Prostate gland (tissue), 2 donors: ENCODE measurements at regions not wholly inside any gene's neighbourhood (a gene's known extent, or its start where the extent isn't known, plus 50 kb on each side); places are given as distances from the start of the nearest gene placed in this dataset.

ENCODE experiments used
- CTCF ChIP-seq, 4 experiments: fragments of 200-600 bp in 2 of 4; fragments of 450-650 bp in 2 of 4; sonication (generic) in 2 of 4; IDR thresholded peaks; 1 replicate in 3 of 4; 2 replicates in 1 of 4; pipeline ENCODE4 v1.5.1; 2016 to 2019; ENCODE audit warnings: antibody characterized with exemption in 4 of 4, mild to moderate bottlenecking in 2 of 4, moderate library complexity in 2 of 4
- POLR2A ChIP-seq: fragments of 450-650 bp; IDR thresholded peaks from one replicate; pipeline ENCODE4 v1.6.1; 2016; ENCODE audit warnings: antibody characterized with exemption, mild to moderate bottlenecking
- POLR2AphosphoS5 ChIP-seq: sonication (generic); formaldehyde crosslinking; IDR thresholded peaks from one replicate; pipeline ENCODE4 v1.6.1; 2017; ENCODE audit warnings: antibody characterized with exemption

- TF ChIP-seq POLR2AphosphoS5 = no peak
- TF ChIP-seq CTCF (IDR thresholded peaks at IDR 0.05) = no peak
- TF ChIP-seq POLR2A = no peak
Measured at GRCh38 chrX:15158350-15158735, 111.5 kb downstream of the ASB9 start.
